OCI-LY7 (cell line): ENCODE measurements at regions not wholly inside any gene's neighbourhood (a gene's known extent, or its start where the extent isn't known, plus 50 kb on each side); places are given as distances from the start of the nearest gene placed in this dataset.

ENCODE experiments used
- BruUV-seq: library from RNA; stranded (reverse); fragments of 400-500 nt; replicated peaks from 2 replicates; lab custom pipeline; 2021; lab: Mats Ljungman, UMichigan
- CTCF ChIA-PET: fragments of 300-600 bp; sonication (Branson Sonifier 250); formaldehyde crosslinking; loops from one replicate; lab custom pipeline; 2022; ENCODE audit warnings: antibody characterized with exemption; ENCODE audit not compliant: unreplicated experiment; lab: Charles Lee
- POLR2A ChIA-PET: fragments of 300-600 bp; sonication (Branson Sonifier 250); formaldehyde crosslinking; loops from one replicate; lab custom pipeline; 2022; ENCODE audit warnings: antibody characterized with exemption; lab: Charles Lee
- DNase-seq: peaks from one replicate; pipeline ENCODE4 v3.0.0-alpha.2; 2015; ENCODE audit warnings: low spot score
- H2AFZ ChIP-seq: fragments of 200-600 bp; sonication (generic), shearing (Covaris generic); 2 replicates; pipeline ENCODE4 v1.6.1; 2014; ENCODE audit warnings: mild to moderate bottlenecking, antibody characterized with exemption, low read length, moderate library complexity
- H3K27ac ChIP-seq: fragments of 200-600 bp; sonication (generic); 2 replicates; pipeline ENCODE4 v1.5.1; 2014; ENCODE audit warnings: mixed run types, low read depth, mild to moderate bottlenecking, moderate library complexity, low read length, inconsistent platforms; ENCODE audit not compliant: poor library complexity, severe bottlenecking
- H3K36me3 ChIP-seq: fragments of 200-600 bp; sonication (generic); 2 replicates; pipeline ENCODE4 v1.6.1; 2014; ENCODE audit warnings: mild to moderate bottlenecking, antibody characterized with exemption, low read length, moderate library complexity, mixed read lengths; ENCODE audit not compliant: insufficient read depth
- H3K4me1 ChIP-seq: fragments of 200-600 bp; sonication (generic); 2 replicates; pipeline ENCODE4 v1.5.1; 2014; ENCODE audit warnings: mild to moderate bottlenecking, low read length; ENCODE audit not compliant: insufficient read depth, poor library complexity, severe bottlenecking
- H3K4me2 ChIP-seq: fragments of 200-600 bp; sonication (generic); 2 replicates; pipeline ENCODE4 v1.6.1; 2014; ENCODE audit warnings: mild to moderate bottlenecking, low read length
- H3K4me3 ChIP-seq: fragments of 200-600 bp; sonication (generic); 2 replicates; pipeline ENCODE4 v1.5.1; 2014; ENCODE audit warnings: mild to moderate bottlenecking, low read depth, low read length; ENCODE audit not compliant: poor library complexity, severe bottlenecking
- H3K79me2 ChIP-seq: fragments of 200-600 bp; sonication (generic); 2 replicates; pipeline ENCODE4 v1.6.1; 2016; ENCODE audit warnings: low read depth, mild to moderate bottlenecking, low read length, moderate library complexity, mixed read lengths; ENCODE audit not compliant: insufficient read depth
- H3K9me2 ChIP-seq: fragments of 200-600 bp; sonication (generic); 2 replicates; pipeline ENCODE4 v1.6.1; 2016; ENCODE audit warnings: mild to moderate bottlenecking, low read length, mixed read lengths; ENCODE audit not compliant: insufficient read depth
- H3K9me3 ChIP-seq: fragments of 200-600 bp; sonication (generic); 2 replicates; pipeline ENCODE4 v1.6.1; 2014; ENCODE audit warnings: mild to moderate bottlenecking, mixed run types, low read length, mixed read lengths
- H4K20me1 ChIP-seq: fragments of 200-600 bp; sonication (generic); 2 replicates; pipeline ENCODE4 v1.6.1; 2014; ENCODE audit warnings: mild to moderate bottlenecking, antibody characterized with exemption, low read length, moderate library complexity, mixed read lengths; ENCODE audit not compliant: insufficient read depth
- EZH2phosphoT487 ChIP-seq: fragments of 200-600 bp; sonication (generic); IDR thresholded peaks from 2 replicates; pipeline ENCODE4 v1.6.1; 2018; ENCODE audit warnings: low read depth, borderline replicate concordance, mild to moderate bottlenecking, mixed run types, antibody characterized with exemption, low read length, moderate library complexity, mixed read lengths
- intact Hi-C: fragments of 100-400 bp; cut with micrococcal nuclease; formaldehyde crosslinking; loops from one replicate; pipeline ENCODE4 v1.10.0; 2022; ENCODE audit not compliant: unreplicated experiment
- TF ChIP-seq, protein P1 (sequence below): fragments of 200-600 bp; sonication (generic); conservative IDR thresholded peaks from 2 replicates; pipeline ENCODE4 v1.5.1; 2014; ENCODE audit warnings: mild to moderate bottlenecking, antibody characterized with exemption, low read length, moderate library complexity, mixed read lengths

DNA sequence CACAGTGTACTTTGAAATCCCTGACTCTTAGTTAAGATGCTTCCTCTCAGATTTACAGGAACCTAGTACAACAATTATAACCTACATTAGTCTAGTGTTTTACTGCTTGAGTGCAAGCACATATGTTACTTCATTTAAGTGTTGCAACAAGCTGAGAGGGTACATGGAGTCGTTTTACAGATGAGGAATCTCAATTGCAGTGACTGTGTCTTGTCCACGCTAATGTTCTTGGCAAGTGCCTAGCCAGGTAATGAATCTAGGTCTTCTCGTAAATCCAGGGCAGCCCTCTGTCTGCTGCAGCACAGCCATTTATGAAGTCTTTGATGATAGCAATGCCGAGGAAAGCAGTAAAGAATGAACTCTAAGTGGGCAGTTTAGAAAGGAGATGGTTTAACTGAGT is 384.4 kb upstream of the ARPP21 start:
- H3K36me3 ChIP-seq, result no peaks in the 10 kb centered on the region
- no peak overlapping the region for H2AFZ ChIP-seq
- no peak overlapping the region for H3K4me2 ChIP-seq
- intact Hi-C loops, result no loop called here
- ChIA-PET POLR2A (interaction anchor here (0.6 kb wide), 1 partner anchor 65 kb away, joined by 4 read pairs; no protein-coding TSS in a partner anchor), CTCF (no interaction called here)
- no peak for TF ChIP-seq EZH2phosphoT487
- TF ChIP-seq, protein P1, sequence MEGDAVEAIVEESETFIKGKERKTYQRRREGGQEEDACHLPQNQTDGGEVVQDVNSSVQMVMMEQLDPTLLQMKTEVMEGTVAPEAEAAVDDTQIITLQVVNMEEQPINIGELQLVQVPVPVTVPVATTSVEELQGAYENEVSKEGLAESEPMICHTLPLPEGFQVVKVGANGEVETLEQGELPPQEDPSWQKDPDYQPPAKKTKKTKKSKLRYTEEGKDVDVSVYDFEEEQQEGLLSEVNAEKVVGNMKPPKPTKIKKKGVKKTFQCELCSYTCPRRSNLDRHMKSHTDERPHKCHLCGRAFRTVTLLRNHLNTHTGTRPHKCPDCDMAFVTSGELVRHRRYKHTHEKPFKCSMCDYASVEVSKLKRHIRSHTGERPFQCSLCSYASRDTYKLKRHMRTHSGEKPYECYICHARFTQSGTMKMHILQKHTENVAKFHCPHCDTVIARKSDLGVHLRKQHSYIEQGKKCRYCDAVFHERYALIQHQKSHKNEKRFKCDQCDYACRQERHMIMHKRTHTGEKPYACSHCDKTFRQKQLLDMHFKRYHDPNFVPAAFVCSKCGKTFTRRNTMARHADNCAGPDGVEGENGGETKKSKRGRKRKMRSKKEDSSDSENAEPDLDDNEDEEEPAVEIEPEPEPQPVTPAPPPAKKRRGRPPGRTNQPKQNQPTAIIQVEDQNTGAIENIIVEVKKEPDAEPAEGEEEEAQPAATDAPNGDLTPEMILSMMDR, result no peak
- no peak overlapping the region for H3K4me3 ChIP-seq
- H3K9me2 ChIP-seq, result no peaks in the 10 kb centered on the region
- no peaks in the 10 kb centered on the region for H4K20me1 ChIP-seq
- H3K79me2 ChIP-seq, result no peaks in the 10 kb centered on the region
- no peaks in the 10 kb centered on the region for H3K9me3 ChIP-seq
- no TSS peak for BruUV-seq
- H3K4me1 ChIP-seq, result no peaks in the 10 kb centered on the region
- no peak overlapping the region for H3K27ac ChIP-seq
- DNase-seq, result no peak

DNA sequence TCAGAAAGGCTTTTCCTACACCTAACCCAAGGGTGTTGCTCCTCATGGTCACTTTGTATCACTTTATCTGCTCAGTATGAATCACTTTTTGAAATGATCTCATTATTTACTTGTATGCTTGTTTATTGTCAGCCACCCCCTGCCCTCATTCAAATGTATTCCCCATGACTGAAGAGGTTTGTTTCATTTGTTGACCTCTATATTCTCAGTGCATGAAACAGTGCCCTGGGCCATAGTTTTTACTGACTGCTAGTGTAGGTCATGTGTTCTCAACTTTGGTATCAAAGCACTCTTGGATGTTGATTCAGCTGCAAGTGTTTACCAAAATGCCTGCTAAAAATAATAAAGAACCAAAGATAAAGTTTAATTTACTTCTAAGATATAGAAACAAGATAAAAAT is 381.7 kb upstream of the ARPP21 start:
- Histone ChIP-seq H3K4me2 (no peak overlapping the region), H2AFZ (no peak overlapping the region), H4K20me1 (no peaks in the 10 kb centered on the region), H3K4me1 (no peaks in the 10 kb centered on the region), H3K4me3 (no peak overlapping the region), H3K27ac (no peak overlapping the region), H3K36me3 (no peaks in the 10 kb centered on the region), H3K9me3 (no peaks in the 10 kb centered on the region), H3K9me2 (no peaks in the 10 kb centered on the region), H3K79me2 (no peaks in the 10 kb centered on the region)
- DNase-seq, result no peak
- CTCF ChIA-PET, result no interaction called here
- TF ChIP-seq, protein P1, result no peak
- no peak for TF ChIP-seq EZH2phosphoT487
- BruUV-seq, result no TSS peak
- POLR2A ChIA-PET, result interaction anchor here (0.6 kb wide), 1 partner anchor 44 kb away, joined by 3 read pairs; no protein-coding TSS in a partner anchor
- intact Hi-C loops, result no loop called here

DNA sequence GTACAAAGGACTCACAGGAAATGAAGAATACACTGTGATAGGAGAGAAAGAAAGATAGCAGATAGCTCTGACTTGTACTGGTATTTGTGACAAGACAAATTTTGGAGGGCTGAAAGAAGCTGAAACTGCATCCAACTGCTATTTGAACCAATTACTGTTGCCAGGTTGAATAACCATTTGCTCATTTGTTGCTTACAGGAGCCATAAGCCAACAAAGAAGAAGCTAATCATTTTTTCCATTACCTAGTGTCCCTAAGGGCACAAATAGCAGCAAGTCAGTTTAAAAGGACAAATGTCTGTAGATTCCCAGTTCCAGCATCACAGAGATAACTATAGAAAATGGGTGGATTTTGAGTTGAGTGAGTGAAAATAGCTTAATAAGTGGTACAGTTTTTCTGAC is 376.9 kb upstream of the ARPP21 start:
- CTCF ChIA-PET, result no interaction called here

More for the DNA sequence above, 376.9 kb upstream of the ARPP21 start:
- TF ChIP-seq EZH2phosphoT487, result no peak
- TF ChIP-seq, protein P1, result no peak
- no TSS peak for BruUV-seq
- H3K4me1 ChIP-seq, result no peaks in the 10 kb centered on the region
- intact Hi-C loops, result no loop called here
- H2AFZ ChIP-seq, result no peak overlapping the region
- no peak overlapping the region for H3K4me3 ChIP-seq
- H4K20me1 ChIP-seq, result no peaks in the 10 kb centered on the region
- H3K9me2 ChIP-seq, result no peaks in the 10 kb centered on the region
- no peak for DNase-seq
- no peaks in the 10 kb centered on the region for H3K36me3 ChIP-seq
- no peak overlapping the region for H3K4me2 ChIP-seq
- POLR2A ChIA-PET, result interaction anchor here (0.9 kb wide), 1 partner anchor 10 kb away, joined by 3 read pairs; no protein-coding TSS in a partner anchor
- H3K9me3 ChIP-seq, result no peaks in the 10 kb centered on the region
- H3K27ac ChIP-seq, result no peak overlapping the region
- no peaks in the 10 kb centered on the region for H3K79me2 ChIP-seq
